H1 (cell line): ENCODE measurements at regions not wholly inside any gene's neighbourhood (a gene's known extent, or its start where the extent isn't known, plus 50 kb on each side); places are given as distances from the start of the nearest gene placed in this dataset.

ENCODE experiments used
- CHD2 ChIP-seq: IDR thresholded peaks from 2 replicates; pipeline ENCODE4 v1.6.1; 2012; ENCODE audit warnings: low read length, improper control_type of control experiment
- CREB1 ChIP-seq: IDR thresholded peaks from 2 replicates; pipeline ENCODE4 v1.6.1; 2012; ENCODE audit warnings: inconsistent platforms
- CTCF ChIP-seq, 3 experiments: IDR thresholded peaks; 1 replicate in 2 of 3; 2 replicates in 1 of 3; pipeline versions ENCODE4 v1.5.1 to v1.6.1; 2011; ENCODE audit warnings: low read length in 3 of 3, mild to moderate bottlenecking in 3 of 3, inconsistent platforms in 2 of 3, low read depth in 1 of 3, moderate library complexity in 1 of 3; ENCODE audit not compliant: insufficient read depth in 1 of 3; ENCODE audit errors: control extremely low read depth in 1 of 3
- E2F6 ChIP-seq: IDR thresholded peaks from 2 replicates; pipeline ENCODE4 v1.6.1; 2012; ENCODE audit warnings: inconsistent platforms
- EP300 ChIP-seq, 2 experiments: IDR thresholded peaks; 1 replicate in 1 of 2; 2 replicates in 1 of 2; pipeline ENCODE4 v1.6.1; 2011 to 2012; ENCODE audit warnings: low read depth in 2 of 2, low read length in 2 of 2, mild to moderate bottlenecking in 2 of 2, borderline replicate concordance in 1 of 2, inconsistent platforms in 1 of 2, moderate library complexity in 1 of 2
- EZH2 ChIP-seq: fragments of 200-600 bp; sonication (generic); IDR thresholded peaks from 2 replicates; pipeline ENCODE4 v1.7.1; 2012; ENCODE audit warnings: low read depth, mild to moderate bottlenecking, moderate library complexity, low read length, inconsistent platforms; ENCODE audit not compliant: severe bottlenecking
- HDAC6 ChIP-seq: IDR thresholded peaks from one replicate; pipeline ENCODE4 v1.7.1; 2012; ENCODE audit warnings: low read depth, mild to moderate bottlenecking, inconsistent platforms, low read length, moderate library complexity
- JUN ChIP-seq: IDR thresholded peaks from 2 replicates; pipeline ENCODE4 v1.6.1; 2011; ENCODE audit warnings: low read depth, mild to moderate bottlenecking, improper control_type of control experiment, low read length
- POLR2A ChIP-seq, 2 experiments: IDR thresholded peaks; 1 replicate in 1 of 2; 2 replicates in 1 of 2; pipeline ENCODE4 v1.6.1; 2011; ENCODE audit warnings: low read depth in 2 of 2, low read length in 2 of 2, mild to moderate bottlenecking in 2 of 2; ENCODE audit errors: control extremely low read depth in 1 of 2
- RFX5 ChIP-seq: IDR thresholded peaks from 2 replicates; pipeline ENCODE4 v1.6.1; 2011; ENCODE audit warnings: low read depth, low read length, improper control_type of control experiment, borderline replicate concordance
- TAF7 ChIP-seq: optimal IDR thresholded peaks from 2 replicates; pipeline ENCODE3; 2011; ENCODE audit warnings: low read depth, mild to moderate bottlenecking, inconsistent platforms, low read length, moderate library complexity, borderline replicate concordance

GRCh38 chr3:180391001-180391400 lies 211.0 kb upstream of the TTC14 start:
- TF ChIP-seq CREB1 (no peak), RFX5 (no peak), EZH2 (no peak), CTCF (IDR thresholded peaks at IDR 0.05; ENCODE audit: control extremely low read depth in 1 of 3, insufficient read depth in 1 of 3, low read depth in 1 of 3, low read length in 3 of 3) (no peak), HDAC6 (no peak), TAF7 (no peak), POLR2A (IDR thresholded peaks at IDR 0.05; ENCODE audit: control extremely low read depth in 1 of 2, low read depth in 2 of 2, low read length in 2 of 2) (no peak), CHD2 (no peak), E2F6 (no peak), EP300 (IDR thresholded peaks at IDR 0.05; ENCODE audit: borderline replicate concordance in 1 of 2, low read depth in 2 of 2, low read length in 2 of 2) (no peak), JUN (no peak)
